DND-41 (cell line): ENCODE measurements at regions not wholly inside any gene's neighbourhood (a gene's known extent, or its start where the extent isn't known, plus 50 kb on each side); places are given as distances from the start of the nearest gene placed in this dataset.

Experiments used
- ATAC-seq: fragments of 200-7000 bp; cut with Tn5 transposase; 3 replicates; pipeline ENCODE4 v1.9.1; 2021; ENCODE audit warnings: low read depth; ENCODE audit not compliant: insufficient read depth
- DNase-seq: peaks from one replicate; pipeline ENCODE4 v3.0.0-alpha.2; 2020
- H2AFZ ChIP-seq: 2 replicates; pipeline ENCODE4 v1.6.0; 2012; ENCODE audit warnings: low read depth, low read length
- H3K27ac ChIP-seq: 2 replicates; pipeline ENCODE4 v1.5.1; 2012; ENCODE audit warnings: low read length, inconsistent platforms
- H3K27me3 ChIP-seq: fragments of 200-600 bp; sonication (generic); 2 replicates; pipeline ENCODE4 v1.6.0; 2012; ENCODE audit warnings: low read length, mild to moderate bottlenecking, inconsistent platforms; ENCODE audit not compliant: insufficient read depth, poor library complexity
- H3K36me3 ChIP-seq: 2 replicates; pipeline ENCODE4 v1.5.1; 2012; ENCODE audit warnings: low read length, inconsistent platforms; ENCODE audit not compliant: insufficient read depth
- H3K4me1 ChIP-seq: 2 replicates; pipeline ENCODE4 v1.5.1; 2012; ENCODE audit warnings: mild to moderate bottlenecking, low read length; ENCODE audit not compliant: insufficient read depth
- H3K4me2 ChIP-seq: 2 replicates; pipeline ENCODE4 v1.6.0; 2012; ENCODE audit warnings: mild to moderate bottlenecking, moderate library complexity, low read length, inconsistent platforms; ENCODE audit not compliant: insufficient read depth
- H3K4me3 ChIP-seq, 2 experiments: fragments of 200-600 bp in 1 of 2; shearing (Covaris generic) in 1 of 2; 2 replicates each; pipeline ENCODE4 v1.5.1; 2012 to 2016; ENCODE audit warnings: inconsistent platforms in 2 of 2, low read length in 2 of 2, mild to moderate bottlenecking in 2 of 2, low read depth in 1 of 2, moderate library complexity in 1 of 2
- H3K79me2 ChIP-seq: 2 replicates; pipeline ENCODE4 v1.6.0; 2012; ENCODE audit warnings: low read length, inconsistent platforms; ENCODE audit not compliant: insufficient read depth
- H3K9ac ChIP-seq: 2 replicates; pipeline ENCODE4 v1.6.0; 2012; ENCODE audit warnings: low read depth, mild to moderate bottlenecking, inconsistent platforms, low read length, moderate library complexity
- H3K9me3 ChIP-seq: 2 replicates; pipeline ENCODE4 v1.5.1; 2012; ENCODE audit warnings: low read length, moderate library complexity, mild to moderate bottlenecking, inconsistent platforms; ENCODE audit not compliant: insufficient read depth, severe bottlenecking
- H4K20me1 ChIP-seq: 2 replicates; pipeline ENCODE4 v1.6.0; 2012; ENCODE audit warnings: low read length; ENCODE audit not compliant: insufficient read depth
- EZH2 ChIP-seq: IDR thresholded peaks from 3 replicates; pipeline ENCODE4 v1.6.1; 2012; ENCODE audit warnings: borderline replicate concordance, low read depth, mild to moderate bottlenecking, moderate library complexity, low read length, inconsistent platforms; ENCODE audit not compliant: severe bottlenecking
- TF ChIP-seq, protein P1 (sequence below): IDR thresholded peaks from 2 replicates; pipeline ENCODE4 v1.5.1; 2012; ENCODE audit warnings: borderline replicate concordance, low read length, moderate library complexity, mild to moderate bottlenecking; ENCODE audit not compliant: poor library complexity, severe bottlenecking; ENCODE audit errors: extremely low read depth

DNA sequence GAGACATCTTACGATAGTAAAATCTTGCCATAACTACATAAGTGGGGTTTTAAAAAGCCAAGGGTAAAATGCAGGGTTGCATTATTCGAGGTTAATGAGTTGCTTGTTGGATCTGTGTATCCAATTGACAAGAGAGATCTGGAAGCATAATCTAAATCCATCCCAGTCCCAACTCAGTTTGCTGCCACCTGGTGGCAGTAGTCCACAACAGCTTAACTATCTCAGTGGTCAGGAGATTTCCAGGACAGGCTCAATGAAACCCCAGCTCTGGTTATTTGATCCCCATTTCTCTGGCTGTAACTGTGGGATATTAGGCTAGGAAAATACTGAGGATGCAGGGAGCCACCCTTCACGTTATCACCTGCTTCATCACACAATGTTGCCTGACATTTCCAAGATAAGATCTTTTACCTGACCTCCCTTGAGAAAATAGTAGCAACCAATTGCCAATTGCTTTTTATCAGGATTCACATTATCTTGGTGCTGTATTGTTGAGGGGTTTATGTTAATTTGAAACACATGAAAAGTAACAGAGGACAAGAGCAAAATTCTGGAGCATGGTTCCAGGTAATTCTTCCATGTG is 88.2 kb upstream of the TNIP3 start:
- peak; percentile 71 for ATAC-seq
- Histone ChIP-seq H3K27me3 (no peaks in the 10 kb centered on the region), H3K9ac (no peak overlapping the region), H3K4me3 (no peak overlapping the region), H2AFZ (no peak overlapping the region), H3K4me1 (peaks cover 28% of the 10 kb centered on the region), H3K36me3 (no peaks in the 10 kb centered on the region), H4K20me1 (no peaks in the 10 kb centered on the region), H3K27ac (no peak overlapping the region), H3K9me3 (no peaks in the 10 kb centered on the region), H3K79me2 (no peaks in the 10 kb centered on the region), H3K4me2 (no peak overlapping the region)
- no peak for TF ChIP-seq EZH2
- TF ChIP-seq, protein P1, sequence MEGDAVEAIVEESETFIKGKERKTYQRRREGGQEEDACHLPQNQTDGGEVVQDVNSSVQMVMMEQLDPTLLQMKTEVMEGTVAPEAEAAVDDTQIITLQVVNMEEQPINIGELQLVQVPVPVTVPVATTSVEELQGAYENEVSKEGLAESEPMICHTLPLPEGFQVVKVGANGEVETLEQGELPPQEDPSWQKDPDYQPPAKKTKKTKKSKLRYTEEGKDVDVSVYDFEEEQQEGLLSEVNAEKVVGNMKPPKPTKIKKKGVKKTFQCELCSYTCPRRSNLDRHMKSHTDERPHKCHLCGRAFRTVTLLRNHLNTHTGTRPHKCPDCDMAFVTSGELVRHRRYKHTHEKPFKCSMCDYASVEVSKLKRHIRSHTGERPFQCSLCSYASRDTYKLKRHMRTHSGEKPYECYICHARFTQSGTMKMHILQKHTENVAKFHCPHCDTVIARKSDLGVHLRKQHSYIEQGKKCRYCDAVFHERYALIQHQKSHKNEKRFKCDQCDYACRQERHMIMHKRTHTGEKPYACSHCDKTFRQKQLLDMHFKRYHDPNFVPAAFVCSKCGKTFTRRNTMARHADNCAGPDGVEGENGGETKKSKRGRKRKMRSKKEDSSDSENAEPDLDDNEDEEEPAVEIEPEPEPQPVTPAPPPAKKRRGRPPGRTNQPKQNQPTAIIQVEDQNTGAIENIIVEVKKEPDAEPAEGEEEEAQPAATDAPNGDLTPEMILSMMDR: peak; percentile 91
- DNase-seq: peak; percentile 64

- ATAC-seq (no peak), DNase-seq (no peak)
- Histone ChIP-seq H3K4me3 (no peak overlapping the region), H3K9ac (no peak overlapping the region), H3K79me2 (no peaks in the 10 kb centered on the region), H4K20me1 (no peaks in the 10 kb centered on the region), H3K27ac (no peak overlapping the region), H2AFZ (no peak overlapping the region), H3K9me3 (no peaks in the 10 kb centered on the region), H3K36me3 (no peaks in the 10 kb centered on the region), H3K4me2 (no peak overlapping the region), H3K27me3 (no peaks in the 10 kb centered on the region), H3K4me1 (peaks cover 3% of the 10 kb centered on the region)
- TF ChIP-seq EZH2: no peak
- TF ChIP-seq, protein P1: no peak
These were observed 84.6 kb upstream of the TNIP3 start for GRCh38 chr4:121248747-121249146.

GRCh38 chr4:121246698-121247097 is 82.6 kb upstream of the TNIP3 start:
- no peak overlapping the region for H3K9ac ChIP-seq
- H3K4me1 ChIP-seq: no peaks in the 10 kb centered on the region
- H4K20me1 ChIP-seq: no peaks in the 10 kb centered on the region
- H3K79me2 ChIP-seq: no peaks in the 10 kb centered on the region
- no peaks in the 10 kb centered on the region for H3K36me3 ChIP-seq
- H3K4me3 ChIP-seq: no peak overlapping the region
- no peak overlapping the region for H3K27ac ChIP-seq
- no peak overlapping the region for H3K4me2 ChIP-seq
- DNase-seq (no peak), ATAC-seq (no peak)
- no peaks in the 10 kb centered on the region for H3K9me3 ChIP-seq
- H3K27me3 ChIP-seq: no peaks in the 10 kb centered on the region
- TF ChIP-seq, protein P1: no peak
- no peak for TF ChIP-seq EZH2
- no peak overlapping the region; the same call in 1 of the 2 replicates for H2AFZ ChIP-seq
